HG03025 (cell line): ENCODE measurements at regions not wholly inside any gene's neighbourhood (a gene's known extent, or its start where the extent isn't known, plus 50 kb on each side); places are given as distances from the start of the nearest gene placed in this dataset.

Experiments used
- ATAC-seq: cut with Tn5 transposase; IDR thresholded peaks from one replicate; pipeline ENCODE4 v1.9.1; 2021; ENCODE audit warnings: mild to moderate bottlenecking, moderate library complexity; ENCODE audit not compliant: unreplicated experiment, low FRiP score

- no peak for ATAC-seq
Observed at GRCh38 chr13:77480066-77480465, 55.4 kb upstream of the SCEL start.

GRCh38 chr13:77479326-77479725, 56.2 kb upstream of the SCEL start:
- no peak for ATAC-seq

GRCh38 chr13:77477299-77477848, 58.1 kb upstream of the SCEL start:
- ATAC-seq, result no peak

GRCh38 chr13:77476456-77476855, 59.0 kb upstream of the SCEL start:
- ATAC-seq, result no peak

- ATAC-seq, result no peak
Observed at GRCh38 chr13:77475345-77476084, 60.0 kb upstream of the SCEL start.

GRCh38 chr13:77470986-77471385, 64.5 kb upstream of the SCEL start:
- ATAC-seq, result no peak

GRCh38 chr13:77466753-77467422, 68.6 kb upstream of the SCEL start:
- ATAC-seq, result no peak

- no peak for ATAC-seq
Observed at GRCh38 chr13:77465603-77466195, 69.8 kb upstream of the SCEL start.

- ATAC-seq, result peak; percentile 83
Observed at GRCh38 chr13:77460195-77460594, 75.3 kb upstream of the SCEL start.

GRCh38 chr13:77459592-77459991, 75.9 kb upstream of the SCEL start:
- ATAC-seq, result no peak

- no peak for ATAC-seq
Observed at GRCh38 chr13:77458736-77459135, 76.8 kb upstream of the SCEL start.

- no peak for ATAC-seq
Observed at GRCh38 chr13:77457966-77458365, 77.5 kb upstream of the SCEL start.

- ATAC-seq, result no peak
Observed at GRCh38 chr13:77456271-77456670, 79.2 kb upstream of the SCEL start.

- ATAC-seq, result no peak
Observed at GRCh38 chr13:77449265-77449664, 86.2 kb upstream of the SCEL start.

GRCh38 chr13:77448689-77449088, 86.8 kb upstream of the SCEL start:
- no peak for ATAC-seq

GRCh38 chr13:77443511-77443910, 92.0 kb upstream of the SCEL start:
- ATAC-seq, result no peak

- ATAC-seq, result no peak
Observed at GRCh38 chr13:77437267-77437666, 98.2 kb upstream of the SCEL start.

- ATAC-seq, result no peak
Observed at GRCh38 chr13:77434289-77434688, 101.2 kb upstream of the SCEL start.

- no peak for ATAC-seq
Observed at GRCh38 chr13:77431449-77431848, 104.1 kb upstream of the SCEL start.

GRCh38 chr13:77430377-77430951, 103.6 kb upstream of the MYCBP2 start:
- no peak for ATAC-seq
